ENCODE measurements at regions not wholly inside any gene's neighbourhood (a gene's known extent, or its start where the extent isn't known, plus 50 kb on each side); places are given as distances from the start of the nearest gene placed in this dataset.

- TF ChIP-seq CTCF (conservative IDR thresholded peaks at IDR 0.05) (no peak), EZH2 (IDR thresholded peaks at IDR 0.05; ENCODE audit: low read depth) (no peak)
These were observed 669.0 kb upstream of the CA10 start for GRCh38 chr17:52827526-52827925.
